ENCODE measurements at regions not wholly inside any gene's neighbourhood (a gene's known extent, or its start where the extent isn't known, plus 50 kb on each side); places are given as distances from the start of the nearest gene placed in this dataset.

DNA sequence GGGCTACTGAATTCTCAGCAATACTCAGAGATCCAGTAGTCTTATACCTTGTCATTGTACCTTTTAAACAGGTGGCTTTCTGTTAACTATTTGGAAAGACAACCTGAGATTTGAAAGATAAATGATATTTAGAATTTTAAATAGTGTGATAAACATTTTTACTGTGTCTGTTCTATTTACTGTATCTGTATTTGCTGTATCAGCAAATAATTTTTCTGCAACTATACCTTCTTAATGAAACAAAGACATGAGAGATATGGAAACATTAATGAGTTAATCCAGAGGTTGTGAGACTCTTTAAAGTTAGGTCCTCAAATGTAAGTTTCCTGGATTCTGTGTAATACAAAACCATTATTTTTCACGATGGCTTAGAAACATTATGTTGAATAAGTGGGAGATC, 249.6 kb downstream of the CCDC59 start:
- no peak for TF ChIP-seq CTCF (IDR thresholded peaks at IDR 0.05)
- no peak for TF ChIP-seq POLR2A (IDR thresholded peaks at IDR 0.05)

Measured in adrenal gland (tissue), 5 donors.